ENCODE measurements at regions not wholly inside any gene's neighbourhood (a gene's known extent, or its start where the extent isn't known, plus 50 kb on each side); places are given as distances from the start of the nearest gene placed in this dataset.

- no peak for TF ChIP-seq MXD1 (CRISPR knock-in tag; IDR thresholded peaks at IDR 0.05)
- no peak for TF ChIP-seq HINFP (CRISPR knock-in tag; IDR thresholded peaks at IDR 0.05; ENCODE audit: low read depth)
- no peak for TF ChIP-seq TCF7L2 (IDR thresholded peaks at IDR 0.05; ENCODE audit: low read depth, low read length)
- no peak for TF ChIP-seq ZNF737 (CRISPR knock-in tag; IDR thresholded peaks at IDR 0.05; ENCODE audit: borderline replicate concordance)
- TF ChIP-seq FOXK1 (CRISPR knock-in tag; IDR thresholded peaks at IDR 0.05; ENCODE audit: borderline replicate concordance, low read depth) = no peak
- TF ChIP-seq SETDB1 (CRISPR knock-in tag; IDR thresholded peaks at IDR 0.05; ENCODE audit: borderline replicate concordance) = no peak
- no peak for TF ChIP-seq IRX3 (CRISPR knock-in tag; IDR thresholded peaks at IDR 0.05; ENCODE audit: borderline replicate concordance, low read depth)
- no peak for TF ChIP-seq THAP7 (CRISPR knock-in tag; IDR thresholded peaks at IDR 0.05)
- no peak for TF ChIP-seq EP300 (IDR thresholded peaks at IDR 0.05; ENCODE audit: low read depth in 2 of 2, low read length in 2 of 2)
- no peak for TF ChIP-seq EP300 (CRISPR knock-in tag; IDR thresholded peaks at IDR 0.05; ENCODE audit: borderline replicate concordance)
- no peak for TF ChIP-seq DRAP1 (CRISPR knock-in tag; IDR thresholded peaks at IDR 0.05)
- TF ChIP-seq GABPA (IDR thresholded peaks at IDR 0.05; ENCODE audit: low read depth, low read length) = no peak
- no peak for TF ChIP-seq GABPA (CRISPR knock-in tag; IDR thresholded peaks at IDR 0.05; ENCODE audit: low read depth)
- no peak for TF ChIP-seq MTF1 (CRISPR knock-in tag; IDR thresholded peaks at IDR 0.05)
- TF ChIP-seq ZNF253 (CRISPR knock-in tag; IDR thresholded peaks at IDR 0.05; ENCODE audit: borderline replicate concordance) = no peak
- no peak for TF ChIP-seq ZNF124 (CRISPR knock-in tag; IDR thresholded peaks at IDR 0.05)
These were observed 204.6 kb downstream of the TRIB2 start for GRCh38 chr2:12921321-12921720.

All from HepG2 (cell line).